IPS DF 6.9 (cell line): ENCODE measurements at regions not wholly inside any gene's neighbourhood (a gene's known extent, or its start where the extent isn't known, plus 50 kb on each side); places are given as distances from the start of the nearest gene placed in this dataset.

ENCODE experiments used
- DNase-seq: peaks from one replicate; pipeline ENCODE4 v3.0.0-alpha.2; 2013; ENCODE audit warnings: low read depth, low spot score
- H3K27ac ChIP-seq: one replicate; pipeline ENCODE4 v1.5.1; 2013; ENCODE audit warnings: low read length, control low read depth
- H3K27me3 ChIP-seq: 2 replicates; pipeline ENCODE4 v1.6.1; 2013; ENCODE audit warnings: mild to moderate bottlenecking, low read length; ENCODE audit not compliant: control insufficient read depth, insufficient read depth
- H3K36me3 ChIP-seq: 2 replicates; pipeline ENCODE4 v1.6.1; 2013; ENCODE audit warnings: low read length; ENCODE audit not compliant: control insufficient read depth, insufficient read depth
- H3K4me1 ChIP-seq: 2 replicates; pipeline ENCODE4 v1.6.1; 2013; ENCODE audit warnings: low read length; ENCODE audit not compliant: control insufficient read depth, insufficient read depth
- H3K4me3 ChIP-seq: 2 replicates; pipeline ENCODE4 v1.5.1; 2013; ENCODE audit warnings: mild to moderate bottlenecking, low read length
- H3K9me3 ChIP-seq: 2 replicates; pipeline ENCODE4 v1.6.1; 2013; ENCODE audit warnings: low read length, inconsistent platforms; ENCODE audit not compliant: control insufficient read depth, insufficient read depth
- WGBS: extraction: QIAGEN DNeasy Blood & Tissue Kit; methylation state at CpG from one replicate; pipeline ENCODE4 v1.1.7; 2013; ENCODE audit warnings: mixed read lengths, missing lambda C conversion rate; ENCODE audit not compliant: insufficient read length, insufficient coverage; 5-methylcytosine and 5-hydroxymethylcytosine counted together

- no peaks in the 10 kb centered on the region for H3K9me3 ChIP-seq
- no peak for DNase-seq
- H3K27me3 ChIP-seq, result no peaks in the 10 kb centered on the region
- H3K4me1 ChIP-seq, result no peaks in the 10 kb centered on the region
- no peak overlapping the region for H3K27ac ChIP-seq
- H3K36me3 ChIP-seq, result no peaks in the 10 kb centered on the region
- 100% methylated on average over 1 of the region's 2 CpGs for WGBS
- H3K4me3 ChIP-seq, result no peak overlapping the region
Observed at GRCh38 chr11:121790430-121790829, 325.6 kb downstream of the BLID start.

GRCh38 chr11:121780971-121781370, 328.2 kb upstream of the SORL1-AS1 start:
- H3K9me3 ChIP-seq, result no peaks in the 10 kb centered on the region
- DNase-seq, result no peak
- no peak overlapping the region for H3K4me3 ChIP-seq
- H3K27me3 ChIP-seq, result no peaks in the 10 kb centered on the region
- no CpG with 5 or more reads among the region's 2 CpGs for WGBS
- no peaks in the 10 kb centered on the region for H3K4me1 ChIP-seq
- no peak overlapping the region for H3K27ac ChIP-seq
- no peaks in the 10 kb centered on the region for H3K36me3 ChIP-seq

DNA sequence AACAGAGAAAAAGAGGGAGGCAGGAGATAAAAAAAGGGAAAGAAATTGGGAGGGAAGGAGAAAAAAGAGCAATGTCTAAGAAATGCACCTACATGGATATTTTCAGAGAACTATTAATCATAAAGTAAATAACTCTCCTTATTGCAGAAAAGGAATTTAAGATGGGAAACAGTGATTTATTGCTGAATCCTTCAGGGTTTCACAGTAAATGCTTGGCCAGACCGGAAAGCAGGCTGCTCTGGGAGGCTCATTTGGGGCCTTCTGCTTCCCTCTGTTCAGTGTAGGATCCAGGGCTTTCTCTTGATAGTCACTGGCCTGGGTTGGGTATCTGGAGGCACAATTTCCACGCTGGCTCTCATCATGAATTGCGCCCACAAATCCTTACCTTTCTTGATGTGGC, 324.3 kb upstream of the SORL1-AS1 start:
- DNase-seq, result no peak
- no peaks in the 10 kb centered on the region for H3K27me3 ChIP-seq
- H3K4me3 ChIP-seq, result no peak overlapping the region
- no peaks in the 10 kb centered on the region for H3K36me3 ChIP-seq
- H3K9me3 ChIP-seq, result no peaks in the 10 kb centered on the region
- no CpG with 5 or more reads among the region's 3 CpGs for WGBS
- no peaks in the 10 kb centered on the region for H3K4me1 ChIP-seq
- no peak overlapping the region for H3K27ac ChIP-seq

DNA sequence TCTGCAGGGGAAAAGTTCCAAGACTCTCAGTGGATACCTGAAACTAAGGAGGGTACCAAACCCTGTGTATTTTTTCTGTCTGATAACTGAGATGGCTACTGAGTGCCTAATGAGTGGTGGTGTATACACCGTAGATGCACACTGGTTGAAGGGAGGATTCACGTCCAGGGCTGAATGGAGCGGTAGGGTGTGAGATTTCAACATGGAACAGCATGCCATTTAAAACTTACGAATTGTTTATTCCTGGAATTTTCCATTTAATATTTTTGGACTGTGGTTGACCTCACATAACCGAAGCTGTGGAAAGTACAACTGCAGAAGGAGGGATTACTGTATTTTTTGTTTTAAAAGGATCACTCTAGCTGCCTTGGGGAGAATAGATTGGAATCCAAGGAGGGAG, 322.5 kb upstream of the SORL1-AS1 start:
- Histone ChIP-seq H3K27ac (no peak overlapping the region), H3K9me3 (no peaks in the 10 kb centered on the region), H3K4me1 (no peaks in the 10 kb centered on the region), H3K4me3 (no peak overlapping the region), H3K27me3 (no peaks in the 10 kb centered on the region), H3K36me3 (no peaks in the 10 kb centered on the region)
- WGBS, result no CpG with 5 or more reads among the region's 5 CpGs
- no peak for DNase-seq

DNA sequence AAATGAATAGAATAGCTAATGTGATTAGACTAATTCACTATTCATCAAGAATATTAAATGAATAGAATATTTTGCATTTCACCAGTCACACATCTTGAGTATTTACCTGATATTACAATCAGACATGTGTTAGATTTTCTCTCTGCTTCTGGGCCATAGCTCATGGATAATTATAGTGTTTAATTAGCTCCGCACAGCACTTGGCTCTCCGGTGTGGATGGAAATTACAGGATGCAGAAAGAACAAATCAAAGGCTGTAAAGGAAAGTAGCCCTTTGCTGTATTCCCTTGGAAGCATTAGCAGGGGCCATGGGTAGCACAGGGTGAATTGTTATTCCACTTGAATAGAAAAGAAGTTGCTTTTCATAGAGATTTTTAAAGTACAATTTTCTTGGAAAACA, 320.3 kb upstream of the SORL1-AS1 start:
- no peaks in the 10 kb centered on the region for H3K27me3 ChIP-seq
- H3K9me3 ChIP-seq, result no peaks in the 10 kb centered on the region
- H3K4me1 ChIP-seq, result no peaks in the 10 kb centered on the region
- DNase-seq, result no peak
- no CpG with 5 or more reads among the region's 2 CpGs for whole genome bisulfite sequencing
- H3K4me3 ChIP-seq, result no peak overlapping the region
- H3K36me3 ChIP-seq, result no peaks in the 10 kb centered on the region
- no peak overlapping the region for H3K27ac ChIP-seq

DNA sequence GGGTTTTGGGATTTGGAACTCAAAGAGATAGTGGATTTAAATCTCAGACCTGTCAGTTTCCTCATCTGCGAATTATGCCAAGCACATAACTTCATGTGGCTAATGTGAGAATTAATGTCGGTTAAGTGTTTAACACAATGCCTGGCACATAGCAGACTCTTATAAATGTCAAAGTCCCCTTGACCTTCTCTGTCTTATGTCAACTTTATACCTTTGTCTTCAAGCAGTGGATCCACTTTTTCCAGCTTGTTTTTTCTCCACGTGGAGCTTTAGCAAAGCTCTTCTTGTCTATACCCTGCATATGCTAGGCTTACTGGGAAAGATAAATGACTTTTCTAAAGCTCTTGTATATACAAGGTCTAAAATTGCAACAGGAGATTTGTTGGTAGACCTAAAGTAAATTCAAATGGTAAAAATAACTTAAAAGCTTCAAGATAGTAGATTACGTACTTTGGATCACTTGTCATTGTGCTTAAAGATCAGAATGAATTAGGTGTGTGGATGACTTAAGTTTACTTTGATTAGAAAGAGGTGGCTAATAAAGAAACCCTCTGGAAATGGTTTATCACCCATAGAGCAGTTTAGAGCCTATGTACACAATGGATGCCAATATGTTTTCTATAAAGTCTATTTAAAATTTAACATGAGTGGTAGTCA, 318.3 kb upstream of the SORL1-AS1 start:
- no peak overlapping the region for H3K4me3 ChIP-seq
- no CpG with 5 or more reads among the region's 4 CpGs for WGBS

GRCh38 chr11:121769191-121769590, 316.4 kb upstream of the SORL1-AS1 start:
- Histone ChIP-seq H3K27ac (no peak overlapping the region), H3K4me3 (no peak overlapping the region), H3K4me1 (no peaks in the 10 kb centered on the region), H3K36me3 (no peaks in the 10 kb centered on the region), H3K27me3 (no peaks in the 10 kb centered on the region), H3K9me3 (no peaks in the 10 kb centered on the region)
- no peak for DNase-seq
- no CpG with 5 or more reads among the region's 2 CpGs for WGBS

More for the DNA sequence above, 318.3 kb upstream of the SORL1-AS1 start:
- Histone ChIP-seq H3K9me3 (no peaks in the 10 kb centered on the region), H3K27ac (no peak overlapping the region), H3K4me1 (no peaks in the 10 kb centered on the region), H3K27me3 (no peaks in the 10 kb centered on the region), H3K36me3 (no peaks in the 10 kb centered on the region)
- DNase-seq, result no peak

GRCh38 chr11:121767433-121767832, 314.7 kb upstream of the SORL1-AS1 start:
- Histone ChIP-seq H3K9me3 (no peaks in the 10 kb centered on the region), H3K27ac (no peak overlapping the region), H3K27me3 (no peaks in the 10 kb centered on the region), H3K36me3 (no peaks in the 10 kb centered on the region), H3K4me3 (no peak overlapping the region), H3K4me1 (no peaks in the 10 kb centered on the region)
- no CpG with 5 or more reads among the region's 3 CpGs for WGBS
- DNase-seq, result no peak

DNA sequence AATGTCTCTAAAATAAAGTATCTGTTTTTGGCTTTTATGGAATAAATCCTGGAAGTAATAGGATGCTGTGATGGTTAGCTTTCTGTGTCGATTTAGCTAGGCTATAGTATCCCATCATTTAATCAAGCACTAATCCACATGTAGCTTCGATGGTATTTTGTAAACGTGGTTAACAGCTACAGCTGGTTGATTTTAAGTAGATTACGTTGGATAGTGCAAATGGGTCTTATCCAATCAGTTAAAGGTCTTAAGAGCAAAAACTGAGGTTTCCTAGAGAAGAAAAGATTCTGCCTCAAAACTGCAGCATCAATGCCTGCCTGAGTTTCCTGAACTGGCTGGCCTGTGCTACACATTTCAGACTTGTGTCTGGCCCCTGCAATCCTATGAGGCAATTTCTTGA, 314.2 kb upstream of the SORL1-AS1 start:
- no CpG with 5 or more reads among the region's 4 CpGs for WGBS
- no peaks in the 10 kb centered on the region for H3K4me1 ChIP-seq

GRCh38 chr11:121766166-121766565, 313.4 kb upstream of the SORL1-AS1 start:
- WGBS, result no CpG with 5 or more reads among the region's 16 CpGs
- H3K9me3 ChIP-seq, result no peaks in the 10 kb centered on the region
- no peaks in the 10 kb centered on the region for H3K36me3 ChIP-seq
- no peak overlapping the region for H3K27ac ChIP-seq
- no peaks in the 10 kb centered on the region for H3K27me3 ChIP-seq
- H3K4me3 ChIP-seq, result no peak overlapping the region
- no peak for DNase-seq
- no peaks in the 10 kb centered on the region for H3K4me1 ChIP-seq

More for the DNA sequence above, 314.2 kb upstream of the SORL1-AS1 start:
- H3K9me3 ChIP-seq, result no peaks in the 10 kb centered on the region
- H3K4me3 ChIP-seq, result no peak overlapping the region
- no peaks in the 10 kb centered on the region for H3K27me3 ChIP-seq
- no peak for DNase-seq
- H3K36me3 ChIP-seq, result no peaks in the 10 kb centered on the region
- H3K27ac ChIP-seq, result no peak overlapping the region

GRCh38 chr11:121763526-121763925, 310.8 kb upstream of the SORL1-AS1 start:
- Histone ChIP-seq H3K27me3 (no peaks in the 10 kb centered on the region), H3K9me3 (no peaks in the 10 kb centered on the region), H3K4me3 (no peak overlapping the region), H3K36me3 (no peaks in the 10 kb centered on the region), H3K4me1 (no peaks in the 10 kb centered on the region), H3K27ac (no peak overlapping the region)
- no peak for DNase-seq
- no CpG with 5 or more reads among the region's 3 CpGs for WGBS
